ENCODE measurements at regions not wholly inside any gene's neighbourhood (a gene's known extent, or its start where the extent isn't known, plus 50 kb on each side); places are given as distances from the start of the nearest gene placed in this dataset.

GRCh38 chr1:37305841-37306240 is 168.5 kb upstream of the ZC3H12A start:
- no peak for TF ChIP-seq CTCF (IDR thresholded peaks at IDR 0.05)
- H3K27ac Mint-ChIP-seq = no peak overlapping the region
- H3K4me1 Mint-ChIP-seq = peaks cover 11% of the 10 kb centered on the region
- H3K9me3 Mint-ChIP-seq = no peaks in the 10 kb centered on the region
- no peak overlapping the region for H3K4me3 Mint-ChIP-seq
- H3K36me3 Mint-ChIP-seq (ENCODE audit: low read depth) = no peaks in the 10 kb centered on the region
- H3K27me3 Mint-ChIP-seq (ENCODE audit: low read depth, poor library complexity) = peaks cover 69% of the 10 kb centered on the region
- DNase-seq = no peak

- no peak overlapping the region for H3K4me3 Mint-ChIP-seq
- no peak overlapping the region for H3K27ac Mint-ChIP-seq
- DNase-seq = no peak
- peaks cover 14% of the 10 kb centered on the region for H3K4me1 Mint-ChIP-seq
- TF ChIP-seq CTCF (IDR thresholded peaks at IDR 0.05) = no peak
- H3K36me3 Mint-ChIP-seq (ENCODE audit: low read depth) = no peaks in the 10 kb centered on the region
- H3K9me3 Mint-ChIP-seq = no peaks in the 10 kb centered on the region
- H3K27me3 Mint-ChIP-seq (ENCODE audit: low read depth, poor library complexity) = peaks cover 63% of the 10 kb centered on the region
Measured at GRCh38 chr1:37306461-37306860, 167.9 kb upstream of the ZC3H12A start.

- DNase-seq = no peak
- Mint-ChIP-seq H3K4me1 (peaks cover 14% of the 10 kb centered on the region), H3K27me3 (ENCODE audit: low read depth, poor library complexity) (peaks cover 61% of the 10 kb centered on the region), H3K9me3 (no peaks in the 10 kb centered on the region), H3K27ac (no peak overlapping the region), H3K36me3 (ENCODE audit: low read depth) (no peaks in the 10 kb centered on the region), H3K4me3 (no peak overlapping the region)
- TF ChIP-seq CTCF (IDR thresholded peaks at IDR 0.05) = no peak
Measured at GRCh38 chr1:37306871-37307270, 167.5 kb upstream of the ZC3H12A start.

- Mint-ChIP-seq H3K4me1 (peaks cover 18% of the 10 kb centered on the region), H3K4me3 (no peak overlapping the region), H3K27me3 (ENCODE audit: low read depth, poor library complexity) (peaks cover 56% of the 10 kb centered on the region), H3K9me3 (no peaks in the 10 kb centered on the region), H3K27ac (no peak overlapping the region), H3K36me3 (ENCODE audit: low read depth) (no peaks in the 10 kb centered on the region)
- DNase-seq = no peak
- TF ChIP-seq CTCF (IDR thresholded peaks at IDR 0.05) = no peak
Measured at GRCh38 chr1:37308031-37308960, 166.1 kb upstream of the ZC3H12A start.

- Mint-ChIP-seq H3K36me3 (ENCODE audit: low read depth) (no peaks in the 10 kb centered on the region), H3K4me1 (peaks cover 30% of the 10 kb centered on the region), H3K27ac (peak overlapping the region; percentile 27), H3K27me3 (ENCODE audit: low read depth, poor library complexity) (peaks cover 58% of the 10 kb centered on the region), H3K4me3 (no peak overlapping the region), H3K9me3 (no peaks in the 10 kb centered on the region)
- DNase-seq = no peak
- no peak for TF ChIP-seq CTCF (IDR thresholded peaks at IDR 0.05)
Measured at GRCh38 chr1:37309574-37309973, 164.8 kb upstream of the ZC3H12A start.

- no peak overlapping the region for H3K4me3 Mint-ChIP-seq
- H3K9me3 Mint-ChIP-seq = no peaks in the 10 kb centered on the region
- no peak overlapping the region for H3K27ac Mint-ChIP-seq
- H3K4me1 Mint-ChIP-seq = peaks cover 34% of the 10 kb centered on the region
- TF ChIP-seq CTCF (IDR thresholded peaks at IDR 0.05) = no peak
- DNase-seq = no peak
- H3K27me3 Mint-ChIP-seq (ENCODE audit: low read depth, poor library complexity) = peaks cover 57% of the 10 kb centered on the region
- H3K36me3 Mint-ChIP-seq (ENCODE audit: low read depth) = no peaks in the 10 kb centered on the region
Measured at GRCh38 chr1:37310064-37310463, 164.3 kb upstream of the ZC3H12A start.

Measured in nephron progenitor cell (in vitro differentiated cells).